ENCODE measurements at regions not wholly inside any gene's neighbourhood (a gene's known extent, or its start where the extent isn't known, plus 50 kb on each side); places are given as distances from the start of the nearest gene placed in this dataset.
A peak's percentile ranks its signal among the peaks of the same experiment; 100 is the strongest.

GRCh38 chr17:83183951-83184506 lies 104.6 kb downstream of the METRNL start:
- CTCF ChIA-PET: no interaction called here

GRCh38 chr17:83185023-83186002 lies 105.9 kb downstream of the METRNL start:
- Histone ChIP-seq H3K4me1 (ENCODE audit: insufficient read depth, low read length) (no peaks in the 10 kb centered on the region), H3K36me3 (ENCODE audit: insufficient read depth, low read length) (no peaks in the 10 kb centered on the region), H3K9me3 (ENCODE audit: control insufficient read depth in 1 of 2, insufficient read depth in 1 of 2, low read length in 2 of 2) (no peaks in the 10 kb centered on the region), H3K27me3 (ENCODE audit: control insufficient read depth in 1 of 2, insufficient read depth in 2 of 2, low read length in 2 of 2) (no peaks in the 10 kb centered on the region), H3K4me3 (ENCODE audit: low read length) (no peak overlapping the region), H3K27ac (ENCODE audit: low read depth in 1 of 2, low read length in 2 of 2) (no peak overlapping the region)
- Mint-ChIP-seq H3K4me1 (ENCODE audit: low read depth) (no peaks in the 10 kb centered on the region), H3K27me3 (no peaks in the 10 kb centered on the region), H3K27ac (no peak overlapping the region), H3K4me3 (no peak overlapping the region), H3K9me3 (no peaks in the 10 kb centered on the region), H3K36me3 (ENCODE audit: low read depth) (no peaks in the 10 kb centered on the region)
- no peak for TF ChIP-seq CTCF (IDR thresholded peaks at IDR 0.05)
- ChIA-PET POLR2A (no interaction called here), CTCF (no interaction called here)
- intact Hi-C loops (cut with DNase I, micrococcal nuclease): no loop called here
- peak in 1 of 14 experiments; percentile 2 for DNase-seq
- ATAC-seq (ENCODE audit: poor library complexity): no peak

More at GRCh38 chr17:83183951-83184506, 104.6 kb downstream of the METRNL start:
- Histone ChIP-seq H3K36me3 (ENCODE audit: insufficient read depth, low read length) (no peaks in the 10 kb centered on the region), H3K27me3 (ENCODE audit: control insufficient read depth in 1 of 2, insufficient read depth in 2 of 2, low read length in 2 of 2) (no peaks in the 10 kb centered on the region), H3K27ac (ENCODE audit: low read depth in 1 of 2, low read length in 2 of 2) (no peak overlapping the region), H3K4me1 (ENCODE audit: insufficient read depth, low read length) (no peaks in the 10 kb centered on the region), H3K4me3 (ENCODE audit: low read length) (no peak overlapping the region), H3K9me3 (ENCODE audit: control insufficient read depth in 1 of 2, insufficient read depth in 1 of 2, low read length in 2 of 2) (no peaks in the 10 kb centered on the region)
- no peak overlapping the region for H3K27ac Mint-ChIP-seq
- no peak overlapping the region for H3K4me3 Mint-ChIP-seq
- POLR2A ChIA-PET: no interaction called here
- peak in 2 of 14 experiments; percentile 5 to 14 for DNase-seq
- no peaks in the 10 kb centered on the region for H3K4me1 Mint-ChIP-seq (ENCODE audit: low read depth)
- H3K36me3 Mint-ChIP-seq (ENCODE audit: low read depth): no peaks in the 10 kb centered on the region
- H3K9me3 Mint-ChIP-seq: no peaks in the 10 kb centered on the region
- intact Hi-C loops (cut with DNase I, micrococcal nuclease): no loop called here
- no peaks in the 10 kb centered on the region for H3K27me3 Mint-ChIP-seq
- TF ChIP-seq CTCF (IDR thresholded peaks at IDR 0.05): no peak
- ATAC-seq (ENCODE audit: poor library complexity): no peak

GRCh38 chr17:83186226-83186625 lies 106.8 kb downstream of the METRNL start:
- H3K36me3 ChIP-seq (ENCODE audit: insufficient read depth, low read length): no peaks in the 10 kb centered on the region
- H3K4me1 ChIP-seq (ENCODE audit: insufficient read depth, low read length): no peaks in the 10 kb centered on the region
- H3K27me3 ChIP-seq (ENCODE audit: control insufficient read depth in 1 of 2, insufficient read depth in 2 of 2, low read length in 2 of 2): no peaks in the 10 kb centered on the region
- Mint-ChIP-seq H3K27ac (no peak overlapping the region), H3K9me3 (no peaks in the 10 kb centered on the region), H3K4me1 (ENCODE audit: low read depth) (no peaks in the 10 kb centered on the region), H3K4me3 (no peak overlapping the region), H3K36me3 (ENCODE audit: low read depth) (no peaks in the 10 kb centered on the region), H3K27me3 (no peaks in the 10 kb centered on the region)
- no peak for TF ChIP-seq CTCF (IDR thresholded peaks at IDR 0.05)
- POLR2A ChIA-PET: no interaction called here
- DNase-seq: peak in 1 of 14 experiments; percentile 30
- H3K4me3 ChIP-seq (ENCODE audit: low read length): no peak overlapping the region
- intact Hi-C loops (cut with DNase I, micrococcal nuclease): no loop called here
- CTCF ChIA-PET: no interaction called here
- H3K9me3 ChIP-seq (ENCODE audit: control insufficient read depth in 1 of 2, insufficient read depth in 1 of 2, low read length in 2 of 2): no peaks in the 10 kb centered on the region
- ATAC-seq (ENCODE audit: poor library complexity): no peak
- no peak overlapping the region for H3K27ac ChIP-seq (ENCODE audit: low read depth in 1 of 2, low read length in 2 of 2)

Data from CD4-positive, alpha-beta T cell (primary cell).